HL-60 (cell line): ENCODE measurements at regions not wholly inside any gene's neighbourhood (a gene's known extent, or its start where the extent isn't known, plus 50 kb on each side); places are given as distances from the start of the nearest gene placed in this dataset.

ENCODE experiments used
- CTCF ChIP-seq: IDR thresholded peaks from one replicate; pipeline ENCODE4 v1.5.1; 2011; ENCODE audit warnings: low read length, control low read depth, inconsistent platforms; ENCODE audit not compliant: insufficient read depth
- POLR2AphosphoS5 ChIP-seq: IDR thresholded peaks from 2 replicates; pipeline ENCODE4 v1.6.1; 2012; ENCODE audit warnings: low read depth
- REST ChIP-seq: IDR thresholded peaks from 2 replicates; pipeline ENCODE4 v1.6.1; 2012; ENCODE audit warnings: low read depth; ENCODE audit not compliant: insufficient replicate concordance

- TF ChIP-seq CTCF (no peak), POLR2AphosphoS5 (no peak), REST (no peak)
Measured at GRCh38 chr5:68504306-68504705, 288.8 kb downstream of the PIK3R1 start.
